Naive thymus-derived CD4-positive, alpha-beta T cell (primary cell): ENCODE measurements at regions not wholly inside any gene's neighbourhood (a gene's known extent, or its start where the extent isn't known, plus 50 kb on each side); places are given as distances from the start of the nearest gene placed in this dataset.

ENCODE experiments used
- ATAC-seq: fragments of 150-1000 bp; cut with Tn5 transposase; 2 replicates; pipeline ENCODE4 v1.10.0; 2021; ENCODE audit warnings: mild to moderate bottlenecking, moderate library complexity
- CTCF ChIA-PET: fragments of 350-600 bp; sonication (Branson Sonifier 250); formaldehyde crosslinking; loops from one replicate; lab custom pipeline; 2021; ENCODE audit warnings: antibody characterized with exemption; lab: Charles Lee
- POLR2A ChIA-PET: fragments of 350-600 bp; sonication (Branson Sonifier 250); formaldehyde crosslinking; loops from one replicate; lab custom pipeline; 2021; ENCODE audit warnings: antibody characterized with exemption, inconsistent platforms; lab: Charles Lee
- DNase-seq, 9 donors: peaks; one replicate each; pipeline versions ENCODE4 v3.0.0 to v3.0.0-alpha.2; 2020 to 2022; ENCODE audit warnings: mixed read lengths in 1 of 9
- H3K27ac ChIP-seq: one replicate; pipeline ENCODE4 v1.7.0; 2013; ENCODE audit warnings: mild to moderate bottlenecking, low read depth, low read length, moderate library complexity
- H3K27me3 ChIP-seq, 2 donors: one replicate each; pipeline ENCODE4 v1.7.0; 2013; ENCODE audit warnings: low read length in 2 of 2, mild to moderate bottlenecking in 2 of 2, moderate library complexity in 2 of 2; ENCODE audit not compliant: control insufficient read depth in 2 of 2, insufficient read depth in 2 of 2
- H3K36me3 ChIP-seq, 3 experiments: 1 replicate in 2 of 3; 2 replicates in 1 of 3; pipeline ENCODE4 v1.7.0; 2013; ENCODE audit warnings: low read length in 3 of 3, mild to moderate bottlenecking in 3 of 3, moderate library complexity in 1 of 3; ENCODE audit not compliant: insufficient read depth in 3 of 3, control insufficient read depth in 2 of 3
- H3K4me1 ChIP-seq, 2 donors: one replicate each; pipeline ENCODE4 v1.7.0; 2013; ENCODE audit warnings: low read length in 2 of 2, mild to moderate bottlenecking in 2 of 2, moderate library complexity in 1 of 2; ENCODE audit not compliant: control insufficient read depth in 2 of 2, insufficient read depth in 2 of 2
- H3K4me3 ChIP-seq: 2 replicates; pipeline ENCODE4 v1.7.0; 2013; ENCODE audit warnings: mild to moderate bottlenecking, low read length
- H3K9me3 ChIP-seq, 3 experiments: 1 replicate in 2 of 3; 2 replicates in 1 of 3; pipeline ENCODE4 v1.7.0; 2013; ENCODE audit warnings: low read length in 3 of 3; ENCODE audit not compliant: control insufficient read depth in 2 of 3
- H3K27ac Mint-ChIP-seq, 9 donors: one replicate each; pipeline ENCODE4 v1.8.0; 2020 to 2022; ENCODE audit warnings: mixed read lengths in 9 of 9, mild to moderate bottlenecking in 8 of 9, moderate library complexity in 5 of 9, inconsistent platforms in 2 of 9
- H3K27me3 Mint-ChIP-seq, 5 donors: one replicate each; pipeline ENCODE4 v1.8.0; 2021 to 2022; ENCODE audit warnings: mixed read lengths in 5 of 5, mild to moderate bottlenecking in 1 of 5
- H3K36me3 Mint-ChIP-seq, 5 donors: one replicate each; pipeline ENCODE4 v1.8.0; 2020 to 2022; ENCODE audit warnings: mixed read lengths in 5 of 5, mild to moderate bottlenecking in 3 of 5, inconsistent platforms in 1 of 5
- H3K4me1 Mint-ChIP-seq, 7 donors: one replicate each; pipeline ENCODE4 v1.8.0; 2020 to 2022; ENCODE audit warnings: mixed read lengths in 7 of 7, mild to moderate bottlenecking in 3 of 7, inconsistent platforms in 1 of 7
- H3K4me3 Mint-ChIP-seq, 10 donors: one replicate each; pipeline ENCODE4 v1.8.0; 2020 to 2022; ENCODE audit warnings: mild to moderate bottlenecking in 10 of 10, mixed read lengths in 10 of 10, moderate library complexity in 6 of 10, inconsistent platforms in 2 of 10
- H3K9me3 Mint-ChIP-seq, 11 donors: one replicate each; pipeline ENCODE4 v1.8.0; 2020 to 2022; ENCODE audit warnings: mixed read lengths in 11 of 11, mild to moderate bottlenecking in 4 of 11, inconsistent platforms in 1 of 11, moderate library complexity in 1 of 11
- intact Hi-C, 2 donors: fragments of 100-400 bp; cut with micrococcal nuclease; formaldehyde crosslinking; loops; one replicate each; pipeline ENCODE4 v1.15.1; 2023

GRCh38 chr2:188151670-188152069 lies 140.0 kb upstream of the GULP1 start:
- Mint-ChIP-seq H3K27ac (no peak overlapping the region), H3K36me3 (no peaks in the 10 kb centered on the region), H3K27me3 (no peaks in the 10 kb centered on the region), H3K4me3 (no peak overlapping the region), H3K4me1 (no peaks in the 10 kb centered on the region), H3K9me3 (peaks cover 0 to 15% (median 0%) of the 10 kb centered on the region in 11 donors)
- ATAC-seq (no peak), DNase-seq (no peak)
- Histone ChIP-seq H3K27me3 (no peaks in the 10 kb centered on the region), H3K27ac (no peak overlapping the region), H3K4me1 (no peaks in the 10 kb centered on the region), H3K36me3 (no peaks in the 10 kb centered on the region), H3K9me3 (no peaks in the 10 kb centered on the region), H3K4me3 (no peak overlapping the region)
- intact Hi-C loops, result no loop called here
- ChIA-PET CTCF (no interaction called here), POLR2A (no interaction called here)

GRCh38 chr2:188158337-188159100 lies 133.2 kb upstream of the GULP1 start:
- Mint-ChIP-seq H3K36me3 (no peaks in the 10 kb centered on the region), H3K27me3 (no peaks in the 10 kb centered on the region), H3K27ac (no peak overlapping the region), H3K9me3 (peaks cover 0 to 5% (median 0%) of the 10 kb centered on the region in 11 donors), H3K4me1 (no peaks in the 10 kb centered on the region), H3K4me3 (no peak overlapping the region)
- DNase-seq (no peak), ATAC-seq (no peak)
- ChIA-PET POLR2A (no interaction called here), CTCF (no interaction called here)
- no peaks in the 10 kb centered on the region for H3K4me1 ChIP-seq
- intact Hi-C loops, result no loop called here
- H3K36me3 ChIP-seq, result no peaks in the 10 kb centered on the region
- H3K27ac ChIP-seq, result no peak overlapping the region
- no peaks in the 10 kb centered on the region for H3K9me3 ChIP-seq
- H3K27me3 ChIP-seq, result no peaks in the 10 kb centered on the region
- H3K4me3 ChIP-seq, result no peak overlapping the region

GRCh38 chr2:188159484-188159883 lies 132.2 kb upstream of the GULP1 start:
- DNase-seq (no peak), ATAC-seq (no peak)
- H3K4me1 ChIP-seq, result no peaks in the 10 kb centered on the region
- no peaks in the 10 kb centered on the region for H3K36me3 Mint-ChIP-seq
- H3K4me1 Mint-ChIP-seq, result no peaks in the 10 kb centered on the region
- no peak overlapping the region for H3K4me3 ChIP-seq
- no peaks in the 10 kb centered on the region for H3K27me3 Mint-ChIP-seq
- H3K9me3 ChIP-seq, result no peaks in the 10 kb centered on the region
- H3K9me3 Mint-ChIP-seq, result peaks cover 0 to 5% (median 0%) of the 10 kb centered on the region in 11 donors
- H3K4me3 Mint-ChIP-seq, result no peak overlapping the region
- no peak overlapping the region for H3K27ac ChIP-seq
- ChIA-PET POLR2A (no interaction called here), CTCF (no interaction called here)
- H3K27ac Mint-ChIP-seq, result no peak overlapping the region
- H3K36me3 ChIP-seq, result no peaks in the 10 kb centered on the region
- intact Hi-C loops, result no loop called here
- no peaks in the 10 kb centered on the region for H3K27me3 ChIP-seq

DNA sequence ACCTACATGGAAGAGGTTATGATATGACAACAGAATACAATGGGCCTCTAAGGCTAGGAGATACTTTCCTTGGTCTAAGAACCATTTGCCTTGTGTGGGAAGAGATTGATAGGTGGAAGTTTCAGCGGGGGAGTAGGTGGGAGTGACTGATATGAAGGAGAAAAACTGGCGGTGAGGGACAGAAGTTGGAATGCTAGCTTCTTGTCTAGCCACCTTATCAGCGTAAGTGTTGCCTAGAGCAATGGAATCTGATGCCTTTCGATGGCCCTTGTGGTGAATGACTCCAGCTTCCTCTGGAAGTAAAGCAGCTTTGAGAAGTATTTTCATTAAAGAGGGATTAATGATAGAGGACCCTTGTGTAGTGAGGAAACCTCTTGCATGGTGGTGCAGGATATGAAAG lies 121.3 kb upstream of the GULP1 start:
- H3K36me3 ChIP-seq, result no peaks in the 10 kb centered on the region
- no peak for ATAC-seq
- ChIA-PET CTCF (no interaction called here), POLR2A (no interaction called here)
- Mint-ChIP-seq H3K27me3 (no peaks in the 10 kb centered on the region), H3K36me3 (peaks cover 0 to 2% (median 0%) of the 10 kb centered on the region in 5 donors), H3K9me3 (peaks cover 0 to 19% (median 3%) of the 10 kb centered on the region in 11 donors), H3K4me3 (no peak overlapping the region), H3K4me1 (no peaks in the 10 kb centered on the region), H3K27ac (no peak overlapping the region)
- no peaks in the 10 kb centered on the region for H3K4me1 ChIP-seq
- H3K27me3 ChIP-seq, result no peaks in the 10 kb centered on the region
- no peak overlapping the region for H3K4me3 ChIP-seq
- H3K9me3 ChIP-seq, result no peaks in the 10 kb centered on the region
- H3K27ac ChIP-seq, result no peak overlapping the region
- no peak for DNase-seq
- intact Hi-C loops, result no loop called here

GRCh38 chr2:188176620-188177019 lies 115.1 kb upstream of the GULP1 start:
- Mint-ChIP-seq H3K27me3 (no peaks in the 10 kb centered on the region), H3K4me1 (peaks cover 0 to 4% (median 0%) of the 10 kb centered on the region in 7 donors), H3K4me3 (no peak overlapping the region), H3K9me3 (peaks cover 0 to 13% (median 0%) of the 10 kb centered on the region in 11 donors), H3K36me3 (no peaks in the 10 kb centered on the region), H3K27ac (no peak overlapping the region)
- no peak for DNase-seq
- POLR2A ChIA-PET, result no interaction called here
- no peak overlapping the region for H3K27ac ChIP-seq
- no peak for ATAC-seq
- H3K9me3 ChIP-seq, result no peaks in the 10 kb centered on the region
- H3K4me3 ChIP-seq, result no peak overlapping the region
- intact Hi-C loops, result no loop called here
- H3K36me3 ChIP-seq, result no peaks in the 10 kb centered on the region
- CTCF ChIA-PET, result no interaction called here
- H3K27me3 ChIP-seq, result no peaks in the 10 kb centered on the region
- no peaks in the 10 kb centered on the region for H3K4me1 ChIP-seq

GRCh38 chr2:188181067-188181838 lies 110.4 kb upstream of the GULP1 start:
- Mint-ChIP-seq H3K27me3 (no peaks in the 10 kb centered on the region), H3K4me1 (peaks cover 0 to 4% (median 0%) of the 10 kb centered on the region in 7 donors), H3K4me3 (peak overlapping the region in 5 of 10 donors; percentile 7 to 66 (median 48)), H3K27ac (no peak overlapping the region), H3K36me3 (no peaks in the 10 kb centered on the region), H3K9me3 (peaks cover 0 to 5% (median 0%) of the 10 kb centered on the region in 11 donors)
- H3K27me3 ChIP-seq, result no peaks in the 10 kb centered on the region
- H3K4me1 ChIP-seq, result no peaks in the 10 kb centered on the region
- intact Hi-C loops, result no loop called here
- no peak overlapping the region for H3K4me3 ChIP-seq
- no peak for DNase-seq
- H3K36me3 ChIP-seq, result no peaks in the 10 kb centered on the region
- POLR2A ChIA-PET, result no interaction called here
- H3K27ac ChIP-seq, result no peak overlapping the region
- no peaks in the 10 kb centered on the region for H3K9me3 ChIP-seq
- CTCF ChIA-PET, result no interaction called here
- no peak for ATAC-seq
